Stimulated activated CD4-positive, alpha-beta T cell treated with anti-CD3 and anti-CD28 coated beads, Interleukin-1b, Interleukin-23, amount 100 ng/mL, for 4 hours (primary cell): ENCODE measurements at regions not wholly inside any gene's neighbourhood (a gene's known extent, or its start where the extent isn't known, plus 50 kb on each side); places are given as distances from the start of the nearest gene placed in this dataset.

Source experiments
- DNase-seq, 2 donors: peaks; one replicate each; pipeline ENCODE4 v3.0.0-alpha.2; 2020; ENCODE audit warnings: low read depth in 2 of 2

GRCh38 chr21:25149022-25149421 lies 458.3 kb downstream of the MRPL39 start:
- DNase-seq: no peak

GRCh38 chr21:25139414-25139813 lies 467.9 kb downstream of the MRPL39 start:
- no peak for DNase-seq

DNA sequence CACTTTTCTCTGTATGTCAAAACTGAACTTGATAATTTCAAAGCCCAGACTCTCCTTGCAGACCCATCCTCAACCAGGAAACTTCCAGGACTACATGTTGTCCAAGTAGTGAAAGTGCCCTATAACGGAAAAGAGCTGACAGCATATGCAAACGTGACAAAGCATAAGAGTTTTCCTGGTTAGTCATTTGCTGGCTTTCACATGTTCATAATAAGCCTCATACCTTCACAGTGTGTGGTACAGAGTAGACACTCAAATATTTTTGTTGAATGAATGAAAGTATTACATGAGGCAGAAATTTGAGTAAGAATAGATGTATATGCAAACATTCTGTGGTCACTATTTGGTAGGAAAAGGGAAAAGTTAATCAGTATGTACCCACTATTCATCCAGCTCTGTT lies 473.3 kb downstream of the MRPL39 start:
- no peak for DNase-seq

- DNase-seq: no peak
Observed at GRCh38 chr21:25127811-25128210, 479.5 kb downstream of the MRPL39 start.

GRCh38 chr21:25127007-25127406 lies 480.3 kb downstream of the MRPL39 start:
- no peak for DNase-seq

DNA sequence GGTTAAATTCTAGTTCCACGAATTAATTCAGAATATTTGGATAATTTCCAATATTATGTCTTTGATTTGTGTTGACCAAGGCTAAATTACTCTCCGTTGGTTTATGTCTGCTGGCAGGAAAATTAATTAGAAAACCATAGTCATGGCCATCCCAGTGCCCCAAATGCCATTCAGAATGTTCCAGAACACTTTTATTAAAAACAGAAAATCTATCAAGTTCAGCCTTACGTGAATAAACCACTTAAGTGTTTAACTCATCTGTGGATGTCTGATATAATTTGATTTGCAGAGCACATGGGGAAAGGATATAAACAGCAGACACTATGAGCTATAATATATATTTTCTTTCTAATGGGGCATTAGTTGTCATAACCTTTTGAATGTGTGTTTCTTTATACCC lies 480.7 kb downstream of the MRPL39 start:
- no peak for DNase-seq

DNA sequence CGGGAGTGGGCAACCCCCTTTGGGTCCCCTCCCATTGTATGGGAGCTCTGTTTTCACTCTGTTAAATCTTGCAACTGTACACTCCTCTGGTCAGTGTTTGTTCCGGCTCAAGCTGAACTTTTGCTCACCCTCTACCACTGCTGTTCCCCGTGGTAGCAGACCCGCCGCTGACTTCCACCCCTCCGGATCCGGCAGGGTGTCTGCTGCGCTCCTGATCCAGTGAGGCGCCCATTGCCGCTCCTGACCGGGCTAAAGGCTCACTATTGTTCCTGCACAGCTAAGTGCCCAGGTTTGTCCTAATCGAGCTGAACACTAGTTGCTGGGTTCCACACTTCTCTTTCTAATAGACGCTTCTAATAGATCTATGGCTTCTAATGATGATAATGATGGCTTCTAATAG lies 488.6 kb downstream of the MRPL39 start:
- no peak for DNase-seq

DNA sequence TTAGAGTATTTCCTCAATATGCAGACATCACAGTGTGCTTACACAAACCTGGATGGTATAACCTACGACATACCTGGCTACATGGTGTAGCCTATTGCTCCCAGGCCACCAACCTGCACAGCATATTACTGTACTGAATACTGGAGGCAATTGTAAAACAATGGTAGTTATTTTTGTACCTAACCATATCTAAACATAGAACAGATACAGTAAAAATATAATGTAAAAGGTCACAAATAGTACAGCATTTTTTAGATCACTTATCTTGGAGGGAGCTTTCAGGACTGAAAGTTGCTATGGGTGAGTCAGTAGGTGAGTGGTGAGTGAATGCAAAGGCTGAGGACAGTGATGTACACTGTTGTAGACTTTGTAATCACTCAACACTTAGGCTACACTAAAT lies 492.3 kb downstream of the MRPL39 start:
- no peak for DNase-seq

DNA sequence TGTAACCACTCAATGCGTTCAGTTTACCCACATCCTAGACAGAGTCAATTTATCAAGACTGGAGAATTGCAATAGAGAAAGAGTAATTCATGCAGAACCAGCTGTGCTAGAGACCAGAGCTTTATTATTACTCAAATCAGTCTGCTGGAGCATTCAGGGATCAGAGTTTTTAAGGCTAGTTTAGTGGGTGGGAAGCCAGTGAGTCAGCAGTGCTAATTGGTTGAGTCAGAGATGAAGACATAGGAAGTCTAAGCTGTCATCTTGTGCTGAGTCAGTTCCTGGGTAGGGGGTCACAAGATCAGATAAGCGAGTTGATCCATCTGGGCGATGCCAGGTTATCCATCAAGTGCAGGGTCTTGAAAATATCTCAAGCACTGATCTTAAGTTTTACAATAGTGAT lies 499.6 kb downstream of the MRPL39 start:
- no peak for DNase-seq

DNA sequence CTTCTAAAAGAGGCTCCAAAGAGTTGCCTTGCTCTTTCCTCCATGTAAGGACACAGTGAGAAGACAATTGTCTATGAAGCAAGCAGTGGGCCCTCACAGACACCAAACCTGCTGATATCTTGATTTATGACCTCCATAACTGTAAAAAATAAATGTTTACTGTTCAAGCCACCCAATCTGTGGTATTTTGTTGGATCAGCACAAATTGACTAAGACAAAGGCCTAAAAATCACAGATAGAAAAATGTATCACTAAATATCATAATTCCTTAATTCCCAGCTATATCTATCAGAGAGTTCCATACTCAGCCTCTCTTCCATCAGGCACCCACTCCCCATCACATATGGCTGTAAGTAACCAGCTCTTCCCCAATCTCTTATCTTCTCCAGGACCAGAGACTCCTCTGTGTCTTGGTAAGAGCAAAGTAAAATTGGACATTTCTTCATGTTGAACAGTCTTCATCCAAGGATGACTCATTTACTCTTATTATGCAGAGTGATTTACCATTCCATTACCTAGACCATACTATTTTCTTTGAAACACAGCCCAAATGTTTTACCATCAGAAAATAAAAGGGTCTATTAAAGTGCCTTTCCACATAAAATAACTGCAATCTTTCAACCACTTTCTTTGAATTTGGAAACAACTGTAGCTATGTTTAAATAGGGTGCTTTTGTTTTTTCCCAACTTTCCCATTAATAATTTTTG lies 503.6 kb downstream of the MRPL39 start:
- no peak for DNase-seq

- no peak for DNase-seq
Observed at GRCh38 chr21:25097648-25098047, 509.6 kb downstream of the MRPL39 start.

DNA sequence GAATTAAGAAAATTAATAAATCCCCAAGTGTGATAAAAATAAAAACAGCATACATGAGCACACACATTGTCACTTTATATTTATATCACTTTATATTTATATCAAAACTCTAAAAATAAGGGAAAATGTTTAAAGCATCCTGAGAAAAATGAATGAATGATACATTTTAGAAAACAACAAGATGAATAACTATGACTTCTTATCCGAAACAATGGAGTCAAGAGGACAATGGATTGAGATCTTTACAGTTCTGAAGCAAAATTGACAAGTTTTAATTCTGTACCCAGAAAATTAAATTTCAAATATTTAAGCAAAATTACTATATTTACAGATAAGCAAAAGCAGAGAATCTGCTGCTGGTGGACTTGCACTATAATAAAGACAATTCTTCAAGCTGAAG lies 512.6 kb downstream of the MRPL39 start:
- no peak for DNase-seq

DNA sequence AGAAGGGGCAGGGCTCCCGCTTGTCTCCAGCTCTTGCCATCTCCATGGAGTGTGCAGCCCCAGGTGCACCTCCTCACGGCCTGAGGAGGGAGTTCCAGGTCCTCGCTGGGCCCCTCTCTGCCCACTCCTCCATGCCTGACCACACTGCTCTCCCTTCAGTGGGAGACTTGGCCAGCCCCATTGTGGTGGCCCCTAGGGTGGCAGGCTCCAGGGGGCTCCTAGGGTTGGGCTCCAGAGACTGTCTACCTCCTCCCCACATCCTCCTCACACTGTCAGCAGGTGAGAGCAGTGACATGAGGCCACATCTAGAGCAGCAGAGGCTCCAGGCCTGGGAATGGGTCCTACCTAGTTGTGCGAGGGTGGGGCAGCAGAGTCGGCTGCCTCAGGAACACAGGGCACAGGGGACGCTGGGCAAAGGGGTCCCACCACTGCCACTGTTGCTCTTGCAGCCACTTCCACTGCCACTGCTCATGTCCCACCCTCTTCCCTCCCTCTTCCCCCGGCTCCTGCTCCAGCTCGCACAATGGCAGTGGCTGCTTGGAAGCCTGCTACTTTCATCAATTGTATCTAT lies 514.8 kb downstream of the MRPL39 start:
- DNase-seq: no peak

GRCh38 chr21:25081096-25081495 lies 526.2 kb downstream of the MRPL39 start:
- no peak for DNase-seq

DNA sequence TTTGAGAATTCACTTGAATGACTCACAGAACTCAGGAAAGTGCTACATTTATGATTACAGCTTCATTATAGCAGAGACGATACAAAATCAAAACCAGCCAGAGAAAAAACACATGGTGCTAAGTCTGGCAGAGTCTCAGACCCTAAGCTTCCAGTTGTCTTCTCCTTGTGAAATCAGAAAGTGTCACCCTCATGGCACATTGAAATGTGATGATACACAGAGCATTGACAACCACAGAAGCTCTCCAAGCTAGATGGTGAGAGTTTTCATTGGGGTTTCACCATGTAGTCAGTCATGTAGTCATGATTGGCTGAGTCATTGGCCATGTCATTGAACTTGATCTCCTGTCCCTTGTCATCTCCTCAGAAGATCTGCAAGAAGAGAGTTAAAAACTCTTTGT lies 526.6 kb downstream of the MRPL39 start:
- DNase-seq: no peak

DNA sequence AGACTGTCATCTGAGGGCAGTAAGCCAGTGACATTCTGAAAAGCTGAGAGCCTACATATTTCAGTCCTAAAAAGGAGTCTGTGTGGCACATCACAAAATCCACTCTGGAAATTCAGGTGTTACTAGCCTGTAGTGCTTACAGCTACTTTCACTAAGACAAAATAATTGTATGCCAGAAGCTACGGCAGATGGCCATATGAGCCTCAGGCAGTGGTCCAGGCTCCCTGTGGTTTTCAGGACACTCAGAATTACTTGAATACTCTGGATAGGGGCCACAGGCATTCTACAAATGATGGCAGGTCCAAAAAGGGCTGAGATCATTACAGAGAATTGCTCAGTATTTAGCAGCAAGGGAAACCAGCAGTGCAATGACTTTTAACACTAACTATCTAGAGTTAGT lies 527.1 kb downstream of the MRPL39 start:
- no peak for DNase-seq

- no peak for DNase-seq
Observed at GRCh38 chr21:25079053-25079452, 528.2 kb downstream of the MRPL39 start.

GRCh38 chr21:25062061-25062460 lies 545.2 kb downstream of the MRPL39 start:
- DNase-seq: no peak

GRCh38 chr21:25054689-25055088 lies 552.6 kb downstream of the MRPL39 start:
- no peak for DNase-seq

DNA sequence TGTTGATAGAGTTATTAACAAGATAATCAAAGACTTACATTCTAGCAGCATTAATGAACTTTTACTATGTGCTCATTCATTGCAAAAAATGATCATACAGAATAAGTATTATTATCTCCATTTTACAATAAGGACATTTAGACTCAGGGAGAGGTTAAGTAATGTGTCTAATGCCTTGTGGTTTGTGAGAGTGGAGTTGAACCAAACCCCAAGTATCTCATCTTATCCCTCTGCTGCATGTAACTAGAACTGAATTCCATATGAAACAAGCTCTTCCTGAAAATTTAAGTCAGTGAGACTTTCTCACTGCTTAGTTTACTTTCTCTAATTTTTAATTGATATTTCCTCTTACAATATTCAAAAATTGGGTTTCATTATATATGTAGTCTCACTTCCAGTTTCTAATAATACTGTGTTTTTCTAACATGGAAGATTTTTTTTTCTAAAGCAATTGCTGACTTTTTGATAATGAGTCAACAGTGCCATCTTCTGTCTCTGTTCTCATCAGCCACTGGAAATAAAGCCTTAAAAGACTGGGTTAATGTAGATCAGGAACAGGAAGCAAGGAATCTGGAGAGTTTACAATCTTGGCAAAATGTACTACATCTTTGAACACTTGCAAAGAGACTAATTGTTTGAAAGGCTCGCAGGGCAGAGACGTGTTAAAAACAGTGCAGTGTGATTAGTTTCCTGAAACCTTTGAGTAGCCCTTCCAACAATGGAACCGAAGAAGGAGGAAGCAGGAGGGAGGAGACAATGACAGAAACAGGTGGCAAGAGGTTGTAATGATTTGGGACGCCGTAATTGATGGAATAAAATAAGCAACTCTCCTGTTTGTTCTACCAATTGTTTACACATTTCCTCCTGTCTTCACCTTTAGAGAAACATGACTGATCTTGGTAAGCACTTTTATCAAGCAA lies 567.6 kb downstream of the MRPL39 start:
- DNase-seq: no peak

GRCh38 chr21:25036775-25037174 lies 570.5 kb downstream of the MRPL39 start:
- no peak for DNase-seq

- no peak for DNase-seq
Observed at GRCh38 chr21:25031750-25032149, 575.5 kb downstream of the MRPL39 start.

DNA sequence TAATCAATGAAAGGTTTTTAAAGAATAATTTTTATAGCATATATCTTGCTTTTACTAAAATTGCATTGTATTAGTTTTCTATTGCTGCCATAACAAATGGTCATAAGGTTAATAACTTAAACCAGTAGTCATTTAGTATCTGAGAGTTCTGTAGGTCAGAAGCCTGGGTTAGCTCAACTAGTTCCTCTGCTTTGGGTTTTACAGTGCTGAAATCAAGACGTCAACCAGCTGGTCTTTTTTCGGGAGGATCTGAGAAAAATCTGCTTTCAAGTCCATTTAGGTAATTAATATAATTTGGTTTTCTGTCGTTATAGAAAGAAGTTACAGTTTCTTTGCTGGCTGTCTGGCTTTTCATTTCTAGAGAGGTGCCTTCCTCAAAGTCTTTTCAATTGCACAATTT lies 577.7 kb downstream of the MRPL39 start:
- DNase-seq: no peak
